AG04449 (cell line): ENCODE measurements at regions not wholly inside any gene's neighbourhood (a gene's known extent, or its start where the extent isn't known, plus 50 kb on each side); places are given as distances from the start of the nearest gene placed in this dataset.

Source experiments
- CTCF ChIA-PET: fragments of 350-600 bp; formaldehyde crosslinking; extraction: SDS; loops from one replicate; lab custom pipeline; 2021; ENCODE audit warnings: antibody characterized with exemption; lab: Yijun Ruan, JAX
- POLR2A ChIA-PET: fragments of 400-600, 350-600 bp; formaldehyde crosslinking; extraction: SDS; loops from one replicate; lab custom pipeline; 2020; ENCODE audit warnings: antibody characterized with exemption, inconsistent platforms; lab: Yijun Ruan, JAX
- DNase-seq: peaks from one replicate; pipeline ENCODE4 v3.0.0-alpha.2; 2010; ENCODE audit warnings: low read depth, low spot score
- H3K4me3 ChIP-seq: 2 replicates; pipeline ENCODE4 v1.5.1; 2011; ENCODE audit warnings: low read depth, mild to moderate bottlenecking, control low read depth, low read length
- CTCF ChIP-seq: IDR thresholded peaks from one replicate; pipeline ENCODE4 v1.5.1; 2011; ENCODE audit warnings: mild to moderate bottlenecking, moderate library complexity, low read length, control low read depth, inconsistent platforms; ENCODE audit not compliant: insufficient read depth; ENCODE audit errors: missing control alignments

- no peak for TF ChIP-seq CTCF
- H3K4me3 ChIP-seq, result no peak overlapping the region
- ChIA-PET CTCF (no interaction called here), POLR2A (no interaction called here)
- no peak for DNase-seq
Measured at GRCh38 chr1:57696904-57697303, 273.0 kb upstream of the DAB1 start.

- POLR2A ChIA-PET, result no interaction called here
- no peak for DNase-seq
Measured at GRCh38 chr1:57696043-57696442, 272.2 kb upstream of the DAB1 start.

DNA sequence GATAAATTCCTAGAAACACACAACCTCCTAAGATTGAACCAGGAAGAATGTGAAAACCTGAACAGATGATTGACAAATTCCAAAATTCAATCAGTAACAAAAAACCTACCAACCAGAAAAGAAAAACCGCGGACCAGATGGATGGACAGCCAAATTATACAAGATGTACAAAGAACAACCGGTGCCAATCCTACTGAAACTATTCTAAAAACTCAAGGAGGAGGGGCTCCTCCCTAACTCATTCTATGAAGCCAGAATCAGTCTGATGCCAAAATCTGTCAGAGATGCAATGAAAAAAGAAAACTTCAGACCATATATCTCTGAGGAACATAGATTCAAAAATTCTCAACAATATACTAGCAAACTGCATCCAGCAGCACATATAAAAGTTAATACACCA is 262.4 kb upstream of the DAB1 start:
- no peak for TF ChIP-seq CTCF
- no peak for DNase-seq
- ChIA-PET POLR2A (no interaction called here), CTCF (no interaction called here)
- H3K4me3 ChIP-seq, result no peak overlapping the region

More at GRCh38 chr1:57696043-57696442, 272.2 kb upstream of the DAB1 start:
- H3K4me3 ChIP-seq, result no peak overlapping the region
- CTCF ChIA-PET, result no interaction called here
- TF ChIP-seq CTCF, result no peak

GRCh38 chr1:57683037-57683942 is 259.4 kb upstream of the DAB1 start:
- ChIA-PET POLR2A (no interaction called here), CTCF (no interaction called here)
- no peak for TF ChIP-seq CTCF
- no peak overlapping the region for H3K4me3 ChIP-seq
- no peak for DNase-seq

GRCh38 chr1:57678138-57678537 is 254.3 kb upstream of the DAB1 start:
- POLR2A ChIA-PET, result no interaction called here
- TF ChIP-seq CTCF, result no peak
- CTCF ChIA-PET, result no interaction called here
- no peak overlapping the region for H3K4me3 ChIP-seq
- no peak for DNase-seq

- no peak for TF ChIP-seq CTCF
- CTCF ChIA-PET, result no interaction called here
- H3K4me3 ChIP-seq, result no peak overlapping the region
- POLR2A ChIA-PET, result no interaction called here
- DNase-seq, result no peak
Measured at GRCh38 chr1:57675776-57676175, 251.9 kb upstream of the DAB1 start.
